ENCODE measurements at regions not wholly inside any gene's neighbourhood (a gene's known extent, or its start where the extent isn't known, plus 50 kb on each side); places are given as distances from the start of the nearest gene placed in this dataset.
"Not testable (repeated sequence)": the region's sequence is repeated elsewhere in the genome, so short reads cannot be mapped to it uniquely, and the experiment has no call there.

DNA sequence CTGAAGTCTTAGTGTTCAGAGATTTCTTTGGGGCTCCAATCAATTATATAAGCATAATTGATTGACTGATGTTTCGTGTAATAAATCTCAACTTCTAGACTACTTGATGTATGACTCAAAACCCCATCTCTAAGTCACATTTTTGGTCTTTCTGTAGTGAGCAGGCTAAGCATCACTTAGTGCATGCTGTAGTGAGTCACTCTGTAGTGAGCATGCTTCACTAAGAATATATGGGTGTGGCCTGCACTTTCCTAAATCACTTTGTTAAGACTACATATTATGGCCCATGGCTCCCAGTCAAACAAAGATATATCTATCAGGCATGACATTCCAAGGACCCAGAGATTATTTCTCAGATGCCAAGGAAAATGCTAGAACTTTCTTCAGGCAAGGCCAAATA is 909.4 kb upstream of the LRFN5 start:
- Mint-ChIP-seq H3K27me3 (ENCODE audit: low read depth) (no peaks in the 10 kb centered on the region), H3K36me3 (ENCODE audit: low read depth) (no peaks in the 10 kb centered on the region), H3K4me1 (ENCODE audit: low read depth) (no peaks in the 10 kb centered on the region), H3K9me3 (peaks cover 26% of the 10 kb centered on the region), H3K27ac (no peak overlapping the region), H3K4me3 (no peak overlapping the region)
- DNase-seq (ENCODE audit: low spot score): no peak

DNA sequence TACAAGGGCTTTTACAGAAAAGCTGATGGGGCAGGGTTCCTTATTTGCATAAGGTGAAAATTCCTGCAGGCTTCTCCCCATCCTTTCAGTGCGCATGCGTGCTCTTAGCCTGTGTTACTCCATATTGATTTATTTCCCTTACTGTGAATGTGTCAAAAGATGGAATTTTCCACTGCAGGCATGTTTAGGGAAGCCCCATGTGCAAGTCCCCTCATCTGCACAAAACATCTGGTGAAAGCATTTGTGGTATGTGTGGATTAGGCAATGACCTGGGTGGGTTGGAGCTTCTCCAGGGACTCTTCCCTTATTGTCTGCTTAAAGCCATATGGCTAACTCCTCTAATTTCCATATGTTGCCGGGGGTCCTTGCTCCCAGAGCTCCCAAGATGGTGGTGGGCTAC is 912.7 kb upstream of the LRFN5 start:
- DNase-seq (ENCODE audit: low spot score): no peak
- Mint-ChIP-seq H3K27ac (no peak overlapping the region), H3K36me3 (ENCODE audit: low read depth) (no peaks in the 10 kb centered on the region), H3K4me3 (no peak overlapping the region), H3K9me3 (peaks cover 24% of the 10 kb centered on the region), H3K27me3 (ENCODE audit: low read depth) (no peaks in the 10 kb centered on the region), H3K4me1 (ENCODE audit: low read depth) (no peaks in the 10 kb centered on the region)

DNA sequence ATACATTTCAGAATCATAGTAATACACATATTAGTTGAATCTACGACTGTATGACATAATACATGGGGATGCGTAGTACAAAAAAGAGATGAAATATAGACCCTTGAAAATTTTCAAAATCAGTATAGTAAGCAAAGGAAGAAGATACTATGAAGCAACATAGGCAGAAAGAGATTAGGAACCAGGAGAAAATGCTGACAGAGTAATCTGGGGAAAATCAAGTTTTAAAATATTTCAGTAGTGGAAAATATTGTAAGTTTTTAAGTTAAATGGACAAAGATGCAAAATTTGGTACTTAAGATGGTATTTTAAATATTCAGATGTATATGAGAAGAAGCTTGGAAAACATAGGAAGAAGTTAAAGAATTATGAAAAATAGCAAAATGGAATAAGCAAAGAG is 915.6 kb upstream of the LRFN5 start:
- no peaks in the 10 kb centered on the region for H3K4me1 Mint-ChIP-seq (ENCODE audit: low read depth)
- H3K4me3 Mint-ChIP-seq: no peak overlapping the region

DNA sequence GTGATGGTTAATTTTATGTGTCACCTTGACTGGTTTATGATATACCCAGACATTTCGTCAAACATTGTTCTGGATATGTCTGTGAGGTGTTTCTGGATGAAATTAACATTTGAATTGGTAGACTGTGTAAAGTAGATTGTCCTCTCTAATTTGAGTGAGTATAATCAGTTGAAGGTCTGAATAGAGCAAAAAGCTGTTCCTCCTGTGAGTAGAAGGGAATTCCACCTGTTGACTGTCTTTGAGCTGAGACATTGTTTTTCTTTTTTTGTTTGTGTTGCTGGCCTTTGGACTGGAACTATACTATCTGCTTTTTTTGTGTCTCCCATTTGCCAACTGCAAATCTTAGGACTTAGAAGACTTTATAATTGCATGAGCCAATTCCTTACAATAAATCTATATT is 920.9 kb upstream of the LRFN5 start:
- no peaks in the 10 kb centered on the region for H3K9me3 Mint-ChIP-seq
- no peaks in the 10 kb centered on the region for H3K36me3 Mint-ChIP-seq (ENCODE audit: low read depth)
- DNase-seq (ENCODE audit: low spot score): no peak
- H3K27ac Mint-ChIP-seq: no peak overlapping the region
- H3K4me1 Mint-ChIP-seq (ENCODE audit: low read depth): no peaks in the 10 kb centered on the region
- H3K4me3 Mint-ChIP-seq: no peak overlapping the region
- H3K27me3 Mint-ChIP-seq (ENCODE audit: low read depth): no peaks in the 10 kb centered on the region

More for the DNA sequence above, 915.6 kb upstream of the LRFN5 start:
- Mint-ChIP-seq H3K36me3 (ENCODE audit: low read depth) (no peaks in the 10 kb centered on the region), H3K27ac (no peak overlapping the region), H3K27me3 (ENCODE audit: low read depth) (no peaks in the 10 kb centered on the region), H3K9me3 (peaks cover 20% of the 10 kb centered on the region)
- no peak for DNase-seq (ENCODE audit: low spot score)

DNA sequence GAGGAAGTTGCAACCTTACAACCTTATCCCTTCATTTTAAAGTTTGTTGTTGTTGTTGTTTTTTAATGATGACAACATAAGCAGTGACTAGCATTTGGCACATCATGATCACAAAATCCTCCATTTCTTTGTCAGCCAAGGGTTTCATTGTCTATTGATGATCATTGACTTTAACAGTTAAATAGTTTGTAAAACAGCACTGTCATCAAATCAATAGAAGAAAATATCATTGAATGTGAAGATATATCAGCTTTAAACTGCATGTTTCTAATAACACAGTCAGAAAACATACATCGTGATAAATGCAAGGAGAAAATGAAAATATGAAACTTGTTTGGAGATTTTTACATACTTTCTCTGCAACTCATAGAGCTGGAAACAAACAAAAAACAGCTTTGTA is 922.3 kb upstream of the LRFN5 start:
- no peaks in the 10 kb centered on the region for H3K36me3 Mint-ChIP-seq (ENCODE audit: low read depth)
- H3K27me3 Mint-ChIP-seq (ENCODE audit: low read depth): no peaks in the 10 kb centered on the region
- H3K4me3 Mint-ChIP-seq: no peak overlapping the region
- H3K27ac Mint-ChIP-seq: no peak overlapping the region
- H3K4me1 Mint-ChIP-seq (ENCODE audit: low read depth): no peaks in the 10 kb centered on the region
- peaks cover 14% of the 10 kb centered on the region for H3K9me3 Mint-ChIP-seq
- no peak for DNase-seq (ENCODE audit: low spot score)

DNA sequence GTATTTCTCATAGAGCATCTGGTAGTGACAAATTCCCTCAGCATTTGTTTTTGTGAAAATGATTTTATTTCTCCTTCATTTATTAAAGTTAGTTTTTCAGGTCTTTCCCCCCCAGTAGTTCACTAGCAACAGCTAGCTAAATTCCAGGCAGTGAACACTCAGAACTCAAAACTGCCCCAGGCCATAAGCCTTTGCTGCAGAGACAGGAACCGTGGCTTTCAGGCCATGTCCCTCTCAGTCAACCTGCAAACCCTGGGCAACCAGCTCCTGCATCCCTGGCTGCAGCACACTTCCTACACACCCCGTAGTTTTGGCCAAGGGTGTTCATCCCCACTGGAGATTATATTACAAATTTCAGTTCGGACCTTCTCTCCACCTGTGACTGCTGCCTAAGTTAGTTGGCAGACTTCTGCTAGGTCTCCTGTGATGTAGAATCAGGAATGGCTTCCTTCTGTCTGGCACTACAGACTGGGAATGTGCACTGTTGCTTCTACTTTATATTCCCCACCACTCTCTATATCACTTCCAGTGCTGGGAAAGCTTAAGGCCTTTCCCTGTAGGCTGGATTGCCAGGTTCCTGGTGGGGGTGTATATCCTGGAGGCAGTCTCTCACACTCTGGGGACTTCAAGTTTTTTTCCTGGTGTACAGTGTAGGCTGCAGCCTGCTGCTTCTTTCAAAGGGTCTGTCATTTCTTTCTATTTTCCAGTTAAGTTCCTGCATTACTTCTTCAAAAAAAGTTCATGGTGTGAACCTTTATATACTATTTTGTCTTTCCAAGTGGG is 924.4 kb upstream of the LRFN5 start:
- Mint-ChIP-seq H3K36me3 (ENCODE audit: low read depth) (no peaks in the 10 kb centered on the region), H3K4me3 (no peak overlapping the region), H3K27ac (no peak overlapping the region), H3K4me1 (ENCODE audit: low read depth) (no peaks in the 10 kb centered on the region), H3K27me3 (ENCODE audit: low read depth) (no peaks in the 10 kb centered on the region), H3K9me3 (peaks cover 24% of the 10 kb centered on the region)
- no peak for DNase-seq (ENCODE audit: low spot score)

DNA sequence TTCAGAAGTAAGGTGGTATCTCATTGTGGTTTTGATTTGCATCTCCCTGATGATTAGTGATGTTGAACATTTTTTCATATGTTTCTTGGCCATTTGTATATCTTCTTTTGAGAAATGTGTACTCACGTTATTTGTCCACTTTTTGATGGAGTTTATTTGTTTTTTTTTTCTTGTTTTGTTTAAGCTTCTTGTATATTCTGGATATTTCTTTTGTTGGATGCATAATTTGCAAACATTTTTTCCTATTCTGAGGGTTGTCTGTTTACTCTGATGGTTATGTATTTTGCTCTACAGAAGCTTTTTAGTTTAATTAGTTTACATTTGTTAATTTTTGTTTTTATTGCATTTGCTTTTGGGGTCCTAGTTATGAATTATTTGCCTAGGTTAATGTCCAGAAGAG is 927.4 kb upstream of the LRFN5 start:
- Mint-ChIP-seq H3K36me3 (ENCODE audit: low read depth) (no peaks in the 10 kb centered on the region), H3K27me3 (ENCODE audit: low read depth) (no peaks in the 10 kb centered on the region), H3K27ac (no peak overlapping the region), H3K4me1 (ENCODE audit: low read depth) (no peaks in the 10 kb centered on the region), H3K9me3 (peaks cover 35% of the 10 kb centered on the region), H3K4me3 (no peak overlapping the region)
- no peak for DNase-seq (ENCODE audit: low spot score)

DNA sequence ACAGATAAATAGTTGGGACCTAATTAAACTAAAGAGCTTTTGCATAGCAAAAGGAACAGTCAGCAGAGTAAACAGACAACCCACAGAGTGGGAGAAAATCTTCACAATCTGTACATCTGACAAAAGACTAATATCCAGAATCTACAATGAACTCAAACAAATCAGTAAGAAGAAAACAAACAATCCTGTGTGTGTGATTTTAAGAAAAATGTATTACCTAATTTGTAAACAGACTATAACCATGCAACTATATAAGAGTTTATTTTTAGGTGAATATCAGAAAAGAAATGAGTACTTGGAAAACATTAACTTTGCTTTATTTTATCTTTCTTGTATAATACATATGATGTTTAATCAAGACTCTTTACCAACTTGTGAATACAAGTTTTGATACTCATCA is 929.5 kb upstream of the LRFN5 start:
- H3K4me1 Mint-ChIP-seq (ENCODE audit: low read depth); H3K27me3 Mint-ChIP-seq (ENCODE audit: low read depth); H3K36me3 Mint-ChIP-seq (ENCODE audit: low read depth); H3K4me3 Mint-ChIP-seq; H3K27ac Mint-ChIP-seq; DNase-seq (ENCODE audit: low spot score): not testable (repeated sequence)
- peaks cover 35% of the 10 kb centered on the region for H3K9me3 Mint-ChIP-seq

DNA sequence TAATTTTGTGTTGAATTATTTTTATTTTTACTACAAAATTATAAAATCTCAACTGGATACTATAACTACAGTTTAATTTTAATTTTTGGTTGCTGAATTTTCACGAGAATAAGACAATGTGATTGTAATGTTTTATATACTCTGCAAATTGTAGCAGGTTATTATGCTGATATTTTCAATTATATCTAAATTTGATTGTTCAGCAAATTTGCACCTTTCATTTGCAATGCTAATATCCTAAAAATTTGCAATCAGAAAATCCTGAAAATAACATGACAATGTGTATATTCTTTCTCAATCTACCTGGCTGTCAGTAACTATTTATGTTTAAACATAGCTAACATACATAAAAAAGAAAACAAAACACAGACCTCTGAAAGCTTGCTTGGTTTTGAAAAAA is 932.2 kb upstream of the LRFN5 start:
- no peaks in the 10 kb centered on the region for H3K27me3 Mint-ChIP-seq (ENCODE audit: low read depth)
- no peak overlapping the region for H3K27ac Mint-ChIP-seq
- DNase-seq (ENCODE audit: low spot score): no peak
- H3K4me3 Mint-ChIP-seq: no peak overlapping the region
- no peaks in the 10 kb centered on the region for H3K36me3 Mint-ChIP-seq (ENCODE audit: low read depth)
- H3K4me1 Mint-ChIP-seq (ENCODE audit: low read depth): no peaks in the 10 kb centered on the region
- peaks cover 23% of the 10 kb centered on the region for H3K9me3 Mint-ChIP-seq

DNA sequence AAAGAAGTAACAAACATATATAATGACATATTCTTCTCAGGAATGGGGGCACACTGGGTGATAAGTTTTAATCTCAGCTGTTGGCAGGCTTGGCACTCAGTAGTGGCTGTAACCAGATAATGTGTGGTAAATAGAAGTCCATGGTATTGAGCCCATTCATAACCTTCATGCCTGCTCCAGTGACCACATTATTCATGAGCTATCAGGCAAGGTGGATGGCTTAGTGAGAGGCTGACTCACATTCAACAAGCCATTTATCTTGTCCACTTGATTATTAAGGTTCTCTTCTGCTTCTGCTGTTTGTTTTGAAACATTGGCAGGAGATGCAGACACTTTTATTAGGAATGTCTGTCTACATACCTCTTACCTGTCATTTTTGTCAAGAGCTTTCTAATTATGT is 950.4 kb upstream of the LRFN5 start:
- H3K27ac Mint-ChIP-seq: no peak overlapping the region
- no peak overlapping the region for H3K4me3 Mint-ChIP-seq
- peaks cover 25% of the 10 kb centered on the region for H3K9me3 Mint-ChIP-seq
- no peaks in the 10 kb centered on the region for H3K4me1 Mint-ChIP-seq (ENCODE audit: low read depth)
- no peaks in the 10 kb centered on the region for H3K27me3 Mint-ChIP-seq (ENCODE audit: low read depth)
- DNase-seq (ENCODE audit: low spot score): no peak
- H3K36me3 Mint-ChIP-seq (ENCODE audit: low read depth): no peaks in the 10 kb centered on the region

DNA sequence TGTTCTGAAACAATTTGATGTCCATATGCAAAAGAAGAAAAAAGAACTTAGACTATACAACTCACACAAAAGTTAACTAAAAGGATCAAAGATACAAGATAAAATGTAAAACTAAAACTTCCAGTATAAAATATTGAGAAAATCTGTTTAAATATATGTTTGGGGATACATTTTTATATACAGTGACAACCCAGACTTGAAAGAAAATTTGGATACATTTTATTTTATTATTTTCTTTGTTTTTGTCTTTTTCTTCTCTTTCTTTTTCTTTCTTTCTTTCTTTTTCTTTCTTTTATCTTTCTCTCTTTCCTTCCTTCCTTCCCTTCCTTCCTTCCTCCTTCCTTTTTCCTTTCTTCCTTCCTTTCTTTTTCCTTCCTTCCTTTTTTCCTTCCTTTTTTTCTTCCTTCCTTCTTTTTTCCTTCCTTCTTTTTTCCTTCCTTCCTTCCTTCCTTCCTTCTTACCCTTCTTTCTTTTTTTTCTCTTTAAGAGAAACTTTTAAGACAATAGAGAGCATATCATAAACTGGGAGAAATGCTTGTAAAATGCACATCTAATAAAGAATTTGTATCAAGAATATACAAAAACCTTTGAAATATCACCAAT is 954.5 kb upstream of the LRFN5 start:
- H3K4me3 Mint-ChIP-seq: no peak overlapping the region
- H3K27me3 Mint-ChIP-seq (ENCODE audit: low read depth): no peaks in the 10 kb centered on the region
- H3K4me1 Mint-ChIP-seq (ENCODE audit: low read depth): no peaks in the 10 kb centered on the region
- H3K9me3 Mint-ChIP-seq: peaks cover 10% of the 10 kb centered on the region
- H3K27ac Mint-ChIP-seq: no peak overlapping the region
- no peaks in the 10 kb centered on the region for H3K36me3 Mint-ChIP-seq (ENCODE audit: low read depth)
- no peak for DNase-seq (ENCODE audit: low spot score)

DNA sequence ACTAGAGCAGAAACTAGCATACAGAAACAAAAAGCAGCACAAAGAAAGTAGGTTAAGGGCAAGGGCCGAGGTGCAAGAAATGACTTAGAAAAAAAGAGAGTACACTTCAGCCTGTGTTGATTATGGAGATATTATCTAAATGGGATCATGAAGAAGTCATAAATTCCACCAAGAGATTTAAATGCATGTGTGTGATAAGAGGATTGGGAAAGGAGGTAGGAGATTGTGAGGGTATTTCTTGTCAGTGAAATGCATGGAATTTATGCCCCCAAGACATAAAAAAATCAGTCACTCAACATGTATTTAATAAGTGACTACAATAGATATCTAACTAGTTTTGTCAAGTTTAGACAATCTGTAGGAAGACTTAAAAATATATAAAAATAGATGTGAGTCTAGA is 976.2 kb upstream of the LRFN5 start:
- no peak for DNase-seq (ENCODE audit: low spot score)
- no peak overlapping the region for H3K27ac Mint-ChIP-seq
- H3K27me3 Mint-ChIP-seq (ENCODE audit: low read depth): no peaks in the 10 kb centered on the region
- H3K4me3 Mint-ChIP-seq: no peak overlapping the region
- H3K36me3 Mint-ChIP-seq (ENCODE audit: low read depth): no peaks in the 10 kb centered on the region
- H3K4me1 Mint-ChIP-seq (ENCODE audit: low read depth): no peaks in the 10 kb centered on the region
- peaks cover 12% of the 10 kb centered on the region for H3K9me3 Mint-ChIP-seq

DNA sequence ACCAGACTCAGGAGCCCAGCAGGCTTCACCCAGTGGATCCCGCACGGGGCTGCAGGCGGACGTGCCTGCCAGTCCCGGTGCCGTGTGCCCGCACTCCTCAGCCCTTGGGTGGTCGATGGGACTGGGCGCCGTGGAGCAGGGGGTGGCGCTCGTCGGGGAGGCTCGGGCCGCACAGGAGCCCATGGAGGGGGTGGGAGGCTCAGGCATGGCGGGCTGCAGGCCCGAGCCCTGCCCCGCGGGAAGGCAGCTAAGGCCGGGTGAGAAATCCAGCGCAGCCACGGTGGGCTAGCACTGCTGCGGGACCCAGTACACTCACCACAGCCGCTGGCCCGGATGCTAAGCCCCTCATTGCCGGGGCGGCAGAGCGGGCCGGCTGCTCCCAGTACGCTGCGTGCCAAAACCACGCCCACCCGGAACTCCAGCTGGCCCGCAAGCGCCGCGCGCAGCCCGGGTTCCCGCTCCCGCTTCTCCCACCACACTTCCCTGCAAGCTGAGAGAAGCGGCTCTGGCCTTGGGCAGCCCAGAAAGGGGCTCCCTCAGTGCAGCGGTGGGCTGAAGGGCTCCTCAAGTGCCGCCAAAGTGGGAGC is 977.0 kb upstream of the LRFN5 start:
- DNase-seq (ENCODE audit: low spot score); H3K36me3 Mint-ChIP-seq (ENCODE audit: low read depth); H3K27ac Mint-ChIP-seq; H3K9me3 Mint-ChIP-seq; H3K27me3 Mint-ChIP-seq (ENCODE audit: low read depth); H3K4me1 Mint-ChIP-seq (ENCODE audit: low read depth); H3K4me3 Mint-ChIP-seq: not testable (repeated sequence)

DNA sequence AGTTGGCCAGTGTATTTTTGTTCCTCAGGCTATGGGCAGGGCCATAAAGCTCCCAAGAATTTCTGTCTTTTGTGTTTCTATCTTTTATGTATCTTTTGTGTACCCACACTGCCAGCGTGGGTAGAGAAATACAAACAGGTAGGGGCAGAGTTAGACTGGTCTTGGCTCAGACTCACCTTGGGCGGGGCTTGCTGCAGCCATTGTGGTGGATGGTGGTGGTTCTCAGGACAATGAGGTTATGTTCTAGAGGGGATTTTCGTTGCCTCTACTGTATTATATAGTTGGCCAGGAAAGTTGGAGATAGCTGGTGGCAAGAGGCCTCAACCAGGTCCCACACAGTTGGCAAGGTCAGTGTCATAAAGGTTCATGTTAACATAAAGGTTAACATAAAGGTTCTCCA is 977.5 kb upstream of the LRFN5 start:
- Mint-ChIP-seq H3K4me3 (no peak overlapping the region), H3K9me3 (peaks cover 9% of the 10 kb centered on the region), H3K27me3 (ENCODE audit: low read depth) (no peaks in the 10 kb centered on the region), H3K4me1 (ENCODE audit: low read depth) (no peaks in the 10 kb centered on the region), H3K27ac (no peak overlapping the region), H3K36me3 (ENCODE audit: low read depth) (no peaks in the 10 kb centered on the region)
- DNase-seq (ENCODE audit: low spot score): no peak
